K562 (cell line): ENCODE measurements at regions not wholly inside any gene's neighbourhood (a gene's known extent, or its start where the extent isn't known, plus 50 kb on each side); places are given as distances from the start of the nearest gene placed in this dataset.

Source experiments
- ATAC-seq: fragments of 200-7000 bp; cut with Tn5 transposase; 3 replicates; pipeline ENCODE4 v1.9.1; 2020; ENCODE audit warnings: moderate library complexity
- BruUV-seq: library from RNA; stranded (reverse); fragments of 400-500 nt; replicated peaks from 2 replicates; lab custom pipeline; 2021; lab: Mats Ljungman, UMichigan
- CTCF ChIA-PET: fragments of 300-600 bp; formaldehyde crosslinking; extraction: SDS; loops from one replicate; lab custom pipeline; 2021; ENCODE audit warnings: low intra/inter-chr PET ratio; lab: Yijun Ruan, JAX
- POLR2A ChIA-PET: fragments of 300-600, 350-650 bp; sonication (Branson Sonifier 250); formaldehyde crosslinking; extraction: SDS; loops from one replicate; lab custom pipeline; 2021; ENCODE audit warnings: antibody characterized with exemption, inconsistent platforms; lab: Yijun Ruan, JAX
- DNase-seq, 4 experiments: peaks; one replicate each; pipeline versions ENCODE4 v3.0.0 to v3.0.0-alpha.2; 2011 to 2018; ENCODE audit warnings: low spot score in 3 of 4, mixed read lengths in 3 of 4; ENCODE audit errors: extremely low read depth in 1 of 4
- FAIRE-seq: peaks from 2 replicates; lab custom pipeline; 2011; peaks lifted over from hg19 to GRCh38; lab: Jason Lieb, UNC
- H2AFZ ChIP-seq: 2 replicates; pipeline ENCODE4 v1.6.0; 2011; ENCODE audit warnings: low read depth, low read length, control low read depth, inconsistent platforms
- H3K27ac ChIP-seq: fragments of 200-600 bp; 3 replicates; pipeline ENCODE4 v1.8.0; 2011; ENCODE audit warnings: low read depth, mild to moderate bottlenecking, control low read depth, inconsistent platforms, low read length, moderate library complexity, mixed read lengths; ENCODE audit errors: extremely low read depth
- H3K27me3 ChIP-seq, 2 experiments: fragments of 300-600 bp in 1 of 2; 2 replicates in 1 of 2; 3 replicates in 1 of 2; pipeline versions ENCODE4 v1.6.0 to v1.8.0; 2011; ENCODE audit warnings: inconsistent platforms in 2 of 2, low read length in 2 of 2, mild to moderate bottlenecking in 1 of 2, mixed read lengths in 1 of 2, moderate library complexity in 1 of 2; ENCODE audit not compliant: control insufficient read depth in 2 of 2, insufficient read depth in 2 of 2
- H3K36me3 ChIP-seq: fragments of 300-600 bp; 3 replicates; pipeline ENCODE4 v1.8.0; 2011; ENCODE audit warnings: mild to moderate bottlenecking, low read length, inconsistent platforms; ENCODE audit not compliant: control insufficient read depth, insufficient read depth
- H3K4me1 ChIP-seq, 2 experiments: fragments of 200-600 bp in 1 of 2; replicated peaks in 1 of 2; 2 replicates in 1 of 2; 3 replicates in 1 of 2; pipeline versions ENCODE4 v1.5.1 to v1.8.0; 2011; ENCODE audit warnings: inconsistent platforms in 2 of 2, low read length in 2 of 2, mild to moderate bottlenecking in 1 of 2, mixed read lengths in 1 of 2, moderate library complexity in 1 of 2; ENCODE audit not compliant: control insufficient read depth in 2 of 2, insufficient read depth in 2 of 2
- H3K4me2 ChIP-seq: 2 replicates; pipeline ENCODE4 v1.6.1; 2011; ENCODE audit warnings: low read length, control low read depth, inconsistent platforms, mixed read lengths; ENCODE audit not compliant: insufficient read depth
- H3K4me3 ChIP-seq: fragments of 200-600 bp; sonication (generic), shearing (Covaris generic); 2 replicates; pipeline ENCODE4 v1.5.1; 2016; ENCODE audit warnings: control low read depth, inconsistent platforms
- H3K79me2 ChIP-seq: fragments of 200-600 bp; 3 replicates; pipeline ENCODE4 v1.8.0; 2011; ENCODE audit warnings: low read length, inconsistent platforms; ENCODE audit not compliant: control insufficient read depth, insufficient read depth
- H3K9ac ChIP-seq, 2 experiments: 2 replicates each; pipeline versions ENCODE4 v1.6.0 to v1.6.1; 2011; ENCODE audit warnings: low read depth in 2 of 2, low read length in 2 of 2, control low read depth in 1 of 2, inconsistent platforms in 1 of 2, mild to moderate bottlenecking in 1 of 2, mixed read lengths in 1 of 2; ENCODE audit not compliant: insufficient read depth in 1 of 2
- H3K9me1 ChIP-seq: one replicate; pipeline ENCODE4 v1.6.0; 2011; ENCODE audit warnings: inconsistent platforms, mild to moderate bottlenecking, low read length, moderate library complexity; ENCODE audit not compliant: control insufficient read depth, insufficient read depth
- H3K9me3 ChIP-seq: replicated peaks from 2 replicates; pipeline ENCODE4 v1.5.1; 2011; ENCODE audit warnings: low read depth, low read length, inconsistent platforms; ENCODE audit not compliant: control insufficient read depth, insufficient read depth
- H4K20me1 ChIP-seq: replicated peaks from 2 replicates; pipeline ENCODE4 v1.6.1; 2011; ENCODE audit warnings: low read length, inconsistent platforms, mixed read lengths; ENCODE audit not compliant: control insufficient read depth, insufficient read depth
- CBX3 ChIP-seq, 2 experiments: IDR thresholded peaks; 1 replicate in 1 of 2; 2 replicates in 1 of 2; pipeline ENCODE4 v1.6.1; 2012; ENCODE audit warnings: inconsistent platforms in 2 of 2, low read length in 2 of 2, borderline replicate concordance in 1 of 2, control low read depth in 1 of 2
- DACH1 ChIP-seq: fragments of 450-650 bp; IDR thresholded peaks from 2 replicates; pipeline ENCODE4 v1.6.1; 2018; ENCODE audit not compliant: partially characterized antibody
- MCM7 ChIP-seq, 2 experiments: fragments of 450-650 bp; IDR thresholded peaks; 2 replicates each; pipeline ENCODE4 v1.6.1; 2016 to 2018
- MED1 ChIP-seq: sonication (generic); formaldehyde crosslinking; IDR thresholded peaks from 2 replicates; pipeline ENCODE4 v1.8.1; 2023; ENCODE audit warnings: missing genetic modification reagents, borderline replicate concordance
- PHTF2 ChIP-seq: fragments of 250-450 bp; sonication (Bioruptor Pico); IDR thresholded peaks from 2 replicates; pipeline ENCODE4 v1.5.0; 2021; ENCODE audit warnings: mild to moderate bottlenecking
- PKNOX1 ChIP-seq: fragments of 450-650 bp; IDR thresholded peaks from 2 replicates; pipeline ENCODE4 v1.6.1; 2016
- PTRF ChIP-seq: fragments of 450-650 bp; IDR thresholded peaks from 2 replicates; pipeline ENCODE4 v1.6.1; 2016; ENCODE audit warnings: mild to moderate bottlenecking, missing genetic modification characterization, missing compliant biosample characterization
- STAG1 ChIP-seq: sonication (generic); formaldehyde crosslinking; IDR thresholded peaks from 2 replicates; pipeline ENCODE4 v1.5.0; 2020; ENCODE audit warnings: missing genetic modification reagents, borderline replicate concordance
- TEAD2 ChIP-seq: fragments of 450-650 bp; IDR thresholded peaks from 2 replicates; pipeline ENCODE4 v1.6.1; 2016; ENCODE audit warnings: missing genetic modification characterization, control low read depth, missing compliant biosample characterization
- TRIM24 ChIP-seq, 2 experiments: fragments of 450-650 bp; IDR thresholded peaks; 2 replicates each; pipeline ENCODE4 v1.6.1; 2016
- TRIM28 ChIP-seq: fragments of 450-650 bp; IDR thresholded peaks from 2 replicates; pipeline ENCODE4 v1.6.1; 2017
- XRCC3 ChIP-seq: fragments of 450-650 bp; IDR thresholded peaks from 2 replicates; pipeline ENCODE4 v1.6.1; 2017; ENCODE audit warnings: mild to moderate bottlenecking, moderate library complexity
- ZNF224 ChIP-seq: sonication (generic); formaldehyde crosslinking; IDR thresholded peaks from 2 replicates; pipeline ENCODE4 v1.8.0; 2022; ENCODE audit warnings: mild to moderate bottlenecking, missing genetic modification reagents
- ZNF347 ChIP-seq: fragments of 450-650 bp; formaldehyde crosslinking; IDR thresholded peaks from 2 replicates; pipeline ENCODE4 v1.4.0; 2020; ENCODE audit warnings: low read depth, mild to moderate bottlenecking, moderate library complexity
- ZNF444 ChIP-seq: fragments of 250-450 bp; sonication (Bioruptor Pico); IDR thresholded peaks from 2 replicates; pipeline ENCODE4 v1.4.0; 2020; ENCODE audit warnings: mild to moderate bottlenecking, moderate library complexity
- ZNF695 ChIP-seq: fragments of 450-650 bp; formaldehyde crosslinking; IDR thresholded peaks from 2 replicates; pipeline ENCODE4 v1.4.0; 2020; ENCODE audit warnings: mild to moderate bottlenecking, moderate library complexity
- ZNF79 ChIP-seq: fragments of 250-450 bp; sonication (Bioruptor Pico); IDR thresholded peaks from 2 replicates; pipeline ENCODE4 v1.4.0; 2020; ENCODE audit warnings: low read depth, mild to moderate bottlenecking, moderate library complexity
- WGBS: fragments of 100-300 bp; shearing (Covaris generic); methylation state at CpG from one replicate; pipeline ENCODE4 v1.1.6; 2016; ENCODE audit warnings: low coverage, mixed read lengths; ENCODE audit not compliant: insufficient coverage; ENCODE audit errors: missing lambda C conversion rate; 5-methylcytosine and 5-hydroxymethylcytosine counted together
- in situ Hi-C: fragments of 300-500 bp; cut with MboI; formaldehyde crosslinking; loops from 4 replicates; pipeline ENCODE4 v1.15.0; 2018; ENCODE audit warnings: inconsistent platforms, mixed read lengths
- intact Hi-C: fragments of 100-400 bp; cut with micrococcal nuclease; formaldehyde crosslinking; loops from 2 replicates; pipeline ENCODE4 v1.14.2; 2022
- TF ChIP-seq, protein P1 (sequence below): fragments of 250-450 bp; sonication (Bioruptor Pico); IDR thresholded peaks from 2 replicates; pipeline ENCODE4 v1.4.0; 2020; ENCODE audit warnings: mild to moderate bottlenecking

DNA sequence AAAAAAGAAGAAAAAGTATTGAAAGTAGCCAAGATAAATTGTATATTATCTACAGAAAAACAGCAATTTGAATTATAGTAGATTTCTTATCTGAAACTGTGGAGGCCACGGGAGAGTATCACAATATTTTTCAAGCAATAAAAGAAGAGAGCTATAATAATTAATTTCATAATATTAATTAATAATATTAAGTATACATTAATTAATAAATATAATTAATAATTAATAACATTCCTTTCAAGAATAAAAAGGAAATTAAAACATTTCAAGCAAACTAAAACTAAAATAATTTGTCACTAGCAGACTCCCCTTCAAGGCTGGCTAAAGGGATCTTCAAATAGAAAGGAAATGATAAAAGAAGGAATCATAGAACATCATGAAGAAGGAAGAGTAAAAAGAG, 372.7 kb upstream of the KYNU start:
- POLR2A ChIA-PET, result no interaction called here
- BruUV-seq, result no TSS peak
- in situ Hi-C loops, result no loop called here

GRCh38 chr2:142502402-142502801, 371.6 kb upstream of the LRP1B start:
- TF ChIP-seq XRCC3, result no peak
- TF ChIP-seq ZNF347 (CRISPR knock-in tag), result no peak
- no peak for TF ChIP-seq TEAD2
- TF ChIP-seq TRIM24 (IDR thresholded peaks at IDR 0.05), result no peak
- TF ChIP-seq ZNF695 (CRISPR knock-in tag), result no peak
- TF ChIP-seq PTRF (tag), result no peak
- TF ChIP-seq, protein P1, sequence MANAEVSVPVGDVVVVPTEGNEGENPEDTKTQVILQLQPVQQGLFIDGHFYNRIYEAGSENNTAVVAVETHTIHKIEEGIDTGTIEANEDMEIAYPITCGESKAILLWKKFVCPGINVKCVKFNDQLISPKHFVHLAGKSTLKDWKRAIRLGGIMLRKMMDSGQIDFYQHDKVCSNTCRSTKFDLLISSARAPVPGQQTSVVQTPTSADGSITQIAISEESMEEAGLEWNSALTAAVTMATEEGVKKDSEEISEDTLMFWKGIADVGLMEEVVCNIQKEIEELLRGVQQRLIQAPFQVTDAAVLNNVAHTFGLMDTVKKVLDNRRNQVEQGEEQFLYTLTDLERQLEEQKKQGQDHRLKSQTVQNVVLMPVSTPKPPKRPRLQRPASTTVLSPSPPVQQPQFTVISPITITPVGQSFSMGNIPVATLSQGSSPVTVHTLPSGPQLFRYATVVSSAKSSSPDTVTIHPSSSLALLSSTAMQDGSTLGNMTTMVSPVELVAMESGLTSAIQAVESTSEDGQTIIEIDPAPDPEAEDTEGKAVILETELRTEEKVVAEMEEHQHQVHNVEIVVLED (CRISPR knock-in tag), result no peak
- no peak for TF ChIP-seq ZNF444
- no peak for TF ChIP-seq PHTF2 (CRISPR knock-in tag)
- no peak for TF ChIP-seq ZNF79 (CRISPR knock-in tag)
- no peak for TF ChIP-seq STAG1 (CRISPR knock-in tag)
- no peak for TF ChIP-seq PKNOX1
- no peak for TF ChIP-seq ZNF224 (CRISPR knock-in tag)
- TF ChIP-seq CBX3 (IDR thresholded peaks at IDR 0.05; ENCODE audit: borderline replicate concordance in 1 of 2, low read length in 2 of 2), result no peak
- no peak for FAIRE-seq
- Histone ChIP-seq H3K79me2 (no peaks in the 10 kb centered on the region), H3K9me1 (no peaks in the 10 kb centered on the region), H3K27ac (no peak overlapping the region), H3K27me3 (no peaks in the 10 kb centered on the region), H3K4me3 (no peak overlapping the region), H4K20me1 (no peaks in the 10 kb centered on the region), H3K4me2 (no peak overlapping the region), H2AFZ (no peak overlapping the region), H3K9me3 (no peaks in the 10 kb centered on the region), H3K9ac (no peak overlapping the region), H3K36me3 (no peaks in the 10 kb centered on the region), H3K4me1 (no peaks in the 10 kb centered on the region)
- DNase-seq, result no peak
- intact Hi-C loops (no loop called here), in situ Hi-C loops (no loop called here)
- no TSS peak for BruUV-seq
- no peak for ATAC-seq
- ChIA-PET CTCF (no interaction called here), POLR2A (no interaction called here)
- WGBS, result 0% methylated on average over 1 of the region's 1 CpG

More for the DNA sequence above, 372.7 kb upstream of the KYNU start:
- CTCF ChIA-PET, result no interaction called here
- no peak for DNase-seq
- intact Hi-C loops, result no loop called here
- no peak overlapping the region for H3K9ac ChIP-seq
- no peak for ATAC-seq
- TF ChIP-seq DACH1 (peak; percentile 83), MCM7 (IDR thresholded peaks at IDR 0.05) (peak in 1 of 2 experiments; percentile 69; a peak in 1 of 4 replicates), MED1 (CRISPR knock-in tag) (no peak), TRIM28 (no peak)
- 0% methylated on average over 1 of the region's 1 CpG for WGBS
- no peak overlapping the region for H3K27ac ChIP-seq
- no peaks in the 10 kb centered on the region for H3K79me2 ChIP-seq
- no peak overlapping the region for H2AFZ ChIP-seq
- no peaks in the 10 kb centered on the region for H3K36me3 ChIP-seq
- no peaks in the 10 kb centered on the region for H3K27me3 ChIP-seq
- FAIRE-seq, result no peak
- no peak overlapping the region for H3K4me3 ChIP-seq
- no peaks in the 10 kb centered on the region for H3K9me3 ChIP-seq
- H3K4me2 ChIP-seq, result no peak overlapping the region
- H3K9me1 ChIP-seq, result no peaks in the 10 kb centered on the region
- no peaks in the 10 kb centered on the region for H4K20me1 ChIP-seq
- no peaks in the 10 kb centered on the region for H3K4me1 ChIP-seq
